ENCODE measurements at regions not wholly inside any gene's neighbourhood (a gene's known extent, or its start where the extent isn't known, plus 50 kb on each side); places are given as distances from the start of the nearest gene placed in this dataset.

- CTCF ChIA-PET: no interaction called here
- H3K4me1 ChIP-seq (ENCODE audit: control insufficient read depth in 2 of 2, insufficient read depth in 2 of 2, low read length in 2 of 2): peaks cover 12 to 25% of the 10 kb centered on the region in 2 donors
Measured at GRCh38 chr1:101086783-101087182, 61.2 kb upstream of the DPH5 start.

DNA sequence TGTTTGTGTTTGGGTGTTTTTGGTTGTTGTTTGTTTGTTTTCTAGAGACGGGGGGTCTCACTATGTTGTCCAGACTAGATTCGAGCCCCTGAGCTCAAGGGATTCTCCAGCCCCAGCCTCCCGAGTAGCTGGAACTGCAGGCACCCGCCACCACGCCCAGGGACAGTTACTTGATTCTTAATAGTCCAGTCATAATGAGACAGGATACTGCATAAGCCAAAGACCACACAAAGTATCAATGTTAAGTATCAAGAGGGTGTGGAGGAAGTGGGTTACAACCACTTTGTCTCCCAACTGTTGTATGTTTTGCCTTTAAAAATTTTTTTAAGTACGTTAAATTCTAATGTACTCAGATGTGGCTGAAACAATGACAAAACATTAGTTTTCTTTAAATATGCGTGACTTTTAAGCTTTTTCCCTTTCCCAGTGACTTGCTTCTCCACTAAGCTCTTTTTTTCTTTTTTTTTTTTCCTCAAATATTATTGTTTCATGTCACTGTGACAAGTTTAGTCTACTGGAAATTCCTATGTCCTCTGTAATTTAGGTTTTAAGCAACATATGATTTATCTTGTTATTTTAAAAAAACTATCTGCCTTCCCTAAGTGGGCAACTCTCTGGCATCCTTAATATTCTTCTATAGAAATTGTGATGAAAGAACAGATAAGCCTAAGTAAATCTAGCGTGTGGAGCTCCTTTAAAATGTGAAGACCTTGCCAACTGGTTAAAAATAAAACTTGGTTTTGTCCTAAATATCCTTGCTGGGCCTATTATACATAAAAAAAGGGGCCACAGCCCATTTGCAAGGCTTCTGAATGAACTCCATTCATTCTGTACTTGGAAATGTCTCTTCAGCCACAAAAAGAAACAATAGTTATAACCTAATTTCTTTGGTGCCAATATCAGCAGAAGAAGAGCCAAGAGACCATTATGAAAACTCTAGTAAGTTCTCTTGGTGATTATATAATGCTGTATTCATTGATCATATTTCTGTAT lies 56.2 kb upstream of the DPH5 start:
- intact Hi-C loops (cut with micrococcal nuclease): loop anchor here (1.0 to 5.0 kb wide), 10 partner anchors 13 to 157 kb away; partner anchors contain the start of gene DPH5 (in 1 of the 2)
- CTCF ChIA-PET: interaction anchor here (0.7 to 1.4 kb wide), 5 partner anchors 8 to 986 kb away, joined by 3 to 4 read pairs (median 3); no protein-coding TSS in a partner anchor
- no peak overlapping the region for H3K4me3 ChIP-seq (ENCODE audit: low read length)

More at GRCh38 chr1:101086783-101087182, 61.2 kb upstream of the DPH5 start:
- Mint-ChIP-seq H3K4me1 (peaks cover 22 to 49% (median 42%) of the 10 kb centered on the region in 7 donors), H3K9me3 (peaks cover 0 to 5% (median 0%) of the 10 kb centered on the region in 11 donors), H3K36me3 (peaks cover 8 to 48% (median 17%) of the 10 kb centered on the region in 5 donors), H3K27me3 (no peaks in the 10 kb centered on the region), H3K4me3 (no peak overlapping the region), H3K27ac (peak overlapping the region in 1 of 9 donors; percentile 13)
- H3K9me3 ChIP-seq (ENCODE audit: control insufficient read depth in 2 of 3, low read length in 3 of 3): no peaks in the 10 kb centered on the region
- no peaks in the 10 kb centered on the region for H3K27me3 ChIP-seq (ENCODE audit: control insufficient read depth in 2 of 2, insufficient read depth in 2 of 2, low read length in 2 of 2)
- DNase-seq (no peak), ATAC-seq (no peak)
- POLR2A ChIA-PET: interaction anchor here (1.3 kb wide), 1 partner anchor 11 kb away, joined by 4 read pairs; no protein-coding TSS in a partner anchor
- H3K36me3 ChIP-seq (ENCODE audit: control insufficient read depth in 2 of 3, insufficient read depth in 3 of 3, low read length in 3 of 3): no peaks in the 10 kb centered on the region
- no peak overlapping the region for H3K4me3 ChIP-seq (ENCODE audit: low read length)
- intact Hi-C loops (cut with micrococcal nuclease): no loop called here
- no peak overlapping the region for H3K27ac ChIP-seq (ENCODE audit: low read depth, low read length)

DNA sequence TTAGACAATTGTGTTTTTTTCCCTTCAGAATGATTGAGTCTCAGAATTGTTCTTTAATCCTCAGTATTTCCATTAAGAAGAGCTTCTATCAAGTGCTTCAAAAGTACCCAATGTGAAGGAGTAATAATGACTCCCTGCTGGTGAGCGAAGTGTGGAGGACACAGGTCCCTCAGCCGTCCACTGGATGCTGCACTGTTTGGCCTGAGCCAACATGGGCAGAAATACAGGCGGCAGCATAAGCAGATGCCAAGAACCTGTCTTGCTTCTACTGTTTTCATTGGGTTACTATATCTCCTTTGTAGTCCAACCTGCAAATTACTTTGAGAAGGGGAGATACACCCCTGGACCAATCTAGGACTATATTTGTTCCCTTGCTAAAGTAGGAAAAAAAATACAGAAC lies 55.3 kb upstream of the DPH5 start:
- intact Hi-C loops (cut with micrococcal nuclease): loop anchor here (1.0 to 5.0 kb wide), 9 partner anchors 7 to 158 kb away; partner anchors contain the start of gene DPH5 (in 1 of the 2)
- peak overlapping the region in 4 of 10 donors; percentile 3 to 75 (median 67) for H3K4me3 Mint-ChIP-seq
- no peaks in the 10 kb centered on the region for H3K9me3 ChIP-seq (ENCODE audit: control insufficient read depth in 2 of 3, low read length in 3 of 3)
- H3K4me3 ChIP-seq (ENCODE audit: low read length): no peak overlapping the region
- peaks cover 0 to 26% (median 0%) of the 10 kb centered on the region in 11 donors for H3K9me3 Mint-ChIP-seq
- no peak overlapping the region for H3K27ac ChIP-seq (ENCODE audit: low read depth, low read length)
- ChIA-PET POLR2A (interaction anchor here (0.6 to 3.0 kb wide), 4 partner anchors 30 to 155 kb away, joined by 3 to 9 read pairs (median 4); no protein-coding TSS in a partner anchor), CTCF (interaction anchor here (1.1 to 1.4 kb wide), 4 partner anchors 53 to 204 kb away, joined by 3 to 4 read pairs (median 3); no protein-coding TSS in a partner anchor)
- DNase-seq (no peak), ATAC-seq (no peak)
- peaks cover 29 to 31% of the 10 kb centered on the region in 2 donors for H3K4me1 ChIP-seq (ENCODE audit: control insufficient read depth in 2 of 2, insufficient read depth in 2 of 2, low read length in 2 of 2)
- H3K36me3 Mint-ChIP-seq: peaks cover 8 to 75% (median 37%) of the 10 kb centered on the region in 5 donors
- no peaks in the 10 kb centered on the region for H3K27me3 ChIP-seq (ENCODE audit: control insufficient read depth in 2 of 2, insufficient read depth in 2 of 2, low read length in 2 of 2)
- peaks cover 0 to 5% (median 0%) of the 10 kb centered on the region in 3 experiments for H3K36me3 ChIP-seq (ENCODE audit: control insufficient read depth in 2 of 3, insufficient read depth in 3 of 3, low read length in 3 of 3)
- peak overlapping the region in 8 of 9 donors; percentile 69 to 95 (median 84) for H3K27ac Mint-ChIP-seq
- H3K27me3 Mint-ChIP-seq: no peaks in the 10 kb centered on the region
- peaks cover 29 to 63% (median 57%) of the 10 kb centered on the region in 7 donors for H3K4me1 Mint-ChIP-seq

More for the DNA sequence above, 56.2 kb upstream of the DPH5 start:
- H3K27me3 ChIP-seq (ENCODE audit: control insufficient read depth in 2 of 2, insufficient read depth in 2 of 2, low read length in 2 of 2): no peaks in the 10 kb centered on the region
- POLR2A ChIA-PET: interaction anchor here (0.6 to 3.0 kb wide), 8 partner anchors 10 to 154 kb away, joined by 3 to 9 read pairs (median 4); no protein-coding TSS in a partner anchor
- DNase-seq (peak in 7 of 9 donors; percentile 24 to 49 (median 40)), ATAC-seq (peak; percentile 95)
- Mint-ChIP-seq H3K4me1 (peaks cover 29 to 63% (median 57%) of the 10 kb centered on the region in 7 donors), H3K27ac (peak overlapping the region; percentile 69 to 95 (median 82)), H3K36me3 (peaks cover 8 to 72% (median 34%) of the 10 kb centered on the region in 5 donors), H3K27me3 (no peaks in the 10 kb centered on the region), H3K4me3 (peak overlapping the region; percentile 42 to 79 (median 72)), H3K9me3 (peaks cover 0 to 26% (median 0%) of the 10 kb centered on the region in 11 donors)
- peaks cover 29 to 31% of the 10 kb centered on the region in 2 donors for H3K4me1 ChIP-seq (ENCODE audit: control insufficient read depth in 2 of 2, insufficient read depth in 2 of 2, low read length in 2 of 2)
- no peak overlapping the region for H3K27ac ChIP-seq (ENCODE audit: low read depth, low read length)
- peaks cover 0 to 5% (median 0%) of the 10 kb centered on the region in 3 experiments for H3K36me3 ChIP-seq (ENCODE audit: control insufficient read depth in 2 of 3, insufficient read depth in 3 of 3, low read length in 3 of 3)
- H3K9me3 ChIP-seq (ENCODE audit: control insufficient read depth in 2 of 3, low read length in 3 of 3): no peaks in the 10 kb centered on the region

- DNase-seq: no peak
- H3K4me1 Mint-ChIP-seq: peaks cover 23 to 54% (median 48%) of the 10 kb centered on the region in 7 donors
- H3K36me3 ChIP-seq (ENCODE audit: control insufficient read depth in 2 of 3, insufficient read depth in 3 of 3, low read length in 3 of 3): peaks cover 0 to 5% (median 0%) of the 10 kb centered on the region in 3 experiments
- H3K27me3 ChIP-seq (ENCODE audit: control insufficient read depth in 2 of 2, insufficient read depth in 2 of 2, low read length in 2 of 2): no peaks in the 10 kb centered on the region
- no peak overlapping the region for H3K27ac ChIP-seq (ENCODE audit: low read depth, low read length)
- peaks cover 29 to 31% of the 10 kb centered on the region in 2 donors for H3K4me1 ChIP-seq (ENCODE audit: control insufficient read depth in 2 of 2, insufficient read depth in 2 of 2, low read length in 2 of 2)
- no peaks in the 10 kb centered on the region for H3K9me3 ChIP-seq (ENCODE audit: control insufficient read depth in 2 of 3, low read length in 3 of 3)
- intact Hi-C loops (cut with micrococcal nuclease): no loop called here
- ChIA-PET CTCF (interaction anchor here (1.0 kb wide), 1 partner anchor 26 kb away, joined by 4 read pairs; no protein-coding TSS in a partner anchor), POLR2A (interaction anchor here (0.5 to 3.0 kb wide), 7 partner anchors 9 to 156 kb away, joined by 3 to 9 read pairs (median 4); no protein-coding TSS in a partner anchor)
- H3K9me3 Mint-ChIP-seq: peaks cover 0 to 23% (median 0%) of the 10 kb centered on the region in 11 donors
- H3K4me3 ChIP-seq (ENCODE audit: low read length): no peak overlapping the region
- no peak overlapping the region for H3K4me3 Mint-ChIP-seq
- peaks cover 8 to 72% (median 33%) of the 10 kb centered on the region in 5 donors for H3K36me3 Mint-ChIP-seq
- no peak for ATAC-seq
- peak overlapping the region in 5 of 9 donors; percentile 9 to 81 (median 38) for H3K27ac Mint-ChIP-seq
- no peaks in the 10 kb centered on the region for H3K27me3 Mint-ChIP-seq
Measured at GRCh38 chr1:101079341-101079740, 53.8 kb upstream of the DPH5 start.

GRCh38 chr1:101077849-101078248 lies 52.3 kb upstream of the DPH5 start:
- H3K4me3 Mint-ChIP-seq: no peak overlapping the region
- no peaks in the 10 kb centered on the region for H3K27me3 ChIP-seq (ENCODE audit: control insufficient read depth in 2 of 2, insufficient read depth in 2 of 2, low read length in 2 of 2)
- H3K4me1 ChIP-seq (ENCODE audit: control insufficient read depth in 2 of 2, insufficient read depth in 2 of 2, low read length in 2 of 2): peaks cover 23 to 29% of the 10 kb centered on the region in 2 donors
- H3K27me3 Mint-ChIP-seq: no peaks in the 10 kb centered on the region
- POLR2A ChIA-PET: no interaction called here
- CTCF ChIA-PET: no interaction called here
- peak overlapping the region in 2 of 9 donors; percentile 28 to 51 for H3K27ac Mint-ChIP-seq
- peaks cover 0 to 5% (median 0%) of the 10 kb centered on the region in 3 experiments for H3K36me3 ChIP-seq (ENCODE audit: control insufficient read depth in 2 of 3, insufficient read depth in 3 of 3, low read length in 3 of 3)
- peaks cover 6 to 74% (median 32%) of the 10 kb centered on the region in 5 donors for H3K36me3 Mint-ChIP-seq
- no peak overlapping the region for H3K27ac ChIP-seq (ENCODE audit: low read depth, low read length)
- intact Hi-C loops (cut with micrococcal nuclease): loop anchor here in 1 of 2 donors (1.0 kb wide), 1 partner anchor 52 kb away; no protein-coding TSS in a partner anchor
- ATAC-seq (no peak), DNase-seq (no peak)
- H3K4me3 ChIP-seq (ENCODE audit: low read length): no peak overlapping the region
- peaks cover 0 to 22% (median 0%) of the 10 kb centered on the region in 11 donors for H3K9me3 Mint-ChIP-seq
- H3K4me1 Mint-ChIP-seq: peaks cover 18 to 50% (median 35%) of the 10 kb centered on the region in 7 donors
- H3K9me3 ChIP-seq (ENCODE audit: control insufficient read depth in 2 of 3, low read length in 3 of 3): no peaks in the 10 kb centered on the region

DNA sequence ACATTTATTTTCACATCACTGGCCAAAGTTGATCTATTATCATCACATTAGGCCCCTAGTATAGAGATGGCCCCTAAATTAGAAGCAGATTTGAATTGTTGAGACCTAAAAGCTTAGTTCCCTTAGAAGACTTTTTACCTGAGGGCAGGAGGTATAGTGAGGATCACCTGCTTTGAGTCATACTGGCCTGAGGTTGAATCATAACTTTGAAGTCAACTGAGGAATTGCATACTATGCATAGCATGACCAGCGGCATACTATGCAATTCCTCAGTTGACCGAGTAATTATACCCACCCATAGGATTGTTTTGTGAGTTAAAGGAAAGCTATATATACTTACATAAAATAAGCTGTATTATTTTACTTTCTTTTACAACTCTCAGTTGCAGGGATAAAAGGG lies 50.3 kb upstream of the DPH5 start:
- peaks cover 4 to 71% (median 37%) of the 10 kb centered on the region in 5 donors for H3K36me3 Mint-ChIP-seq
- no peak for ATAC-seq
- Histone ChIP-seq H3K9me3 (ENCODE audit: control insufficient read depth in 2 of 3, low read length in 3 of 3) (no peaks in the 10 kb centered on the region), H3K36me3 (ENCODE audit: control insufficient read depth in 2 of 3, insufficient read depth in 3 of 3, low read length in 3 of 3) (peaks cover 0 to 5% (median 0%) of the 10 kb centered on the region in 3 experiments), H3K4me1 (ENCODE audit: control insufficient read depth in 2 of 2, insufficient read depth in 2 of 2, low read length in 2 of 2) (peaks cover 4 to 15% of the 10 kb centered on the region in 2 donors), H3K27me3 (ENCODE audit: control insufficient read depth in 2 of 2, insufficient read depth in 2 of 2, low read length in 2 of 2) (no peaks in the 10 kb centered on the region), H3K4me3 (ENCODE audit: low read length) (no peak overlapping the region), H3K27ac (ENCODE audit: low read depth, low read length) (no peak overlapping the region)
- H3K9me3 Mint-ChIP-seq: peaks cover 0 to 24% (median 0%) of the 10 kb centered on the region in 11 donors
- no peak for DNase-seq
- H3K27ac Mint-ChIP-seq: no peak overlapping the region
- ChIA-PET CTCF (interaction anchor here (0.9 kb wide), 1 partner anchor 212 kb away, joined by 3 read pairs; no protein-coding TSS in a partner anchor), POLR2A (interaction anchor here (0.6 to 1.6 kb wide), 3 partner anchors 11 to 28 kb away, joined by 3 to 4 read pairs (median 3); no protein-coding TSS in a partner anchor)
- H3K4me3 Mint-ChIP-seq: no peak overlapping the region
- H3K4me1 Mint-ChIP-seq: peaks cover 8 to 50% (median 36%) of the 10 kb centered on the region in 7 donors
- intact Hi-C loops (cut with micrococcal nuclease): no loop called here
- H3K27me3 Mint-ChIP-seq: no peaks in the 10 kb centered on the region

Measured in naive thymus-derived CD4-positive, alpha-beta T cell (primary cell).